Glutamatergic neuron (in vitro differentiated cells): ENCODE measurements at regions not wholly inside any gene's neighbourhood (a gene's known extent, or its start where the extent isn't known, plus 50 kb on each side); places are given as distances from the start of the nearest gene placed in this dataset.

Source experiments
- DNase-seq: peaks from one replicate; pipeline ENCODE4 v3.0.0; 2022
- H3K27ac Mint-ChIP-seq: one replicate; pipeline ENCODE4 v1.8.0; 2020; ENCODE audit warnings: mild to moderate bottlenecking, mixed read lengths, inconsistent platforms; ENCODE audit not compliant: unreplicated experiment
- H3K27me3 Mint-ChIP-seq: one replicate; pipeline ENCODE4 v1.8.0; 2020; ENCODE audit warnings: mild to moderate bottlenecking, moderate library complexity, mixed read lengths, inconsistent platforms; ENCODE audit not compliant: unreplicated experiment
- H3K36me3 Mint-ChIP-seq: one replicate; pipeline ENCODE4 v1.8.0; 2020; ENCODE audit warnings: mild to moderate bottlenecking, mixed read lengths, inconsistent platforms; ENCODE audit not compliant: unreplicated experiment
- H3K4me1 Mint-ChIP-seq: one replicate; pipeline ENCODE4 v1.8.0; 2020; ENCODE audit warnings: mild to moderate bottlenecking, low read depth, mixed read lengths, inconsistent platforms; ENCODE audit not compliant: unreplicated experiment
- H3K4me3 Mint-ChIP-seq: one replicate; pipeline ENCODE4 v1.8.0; 2020; ENCODE audit warnings: mild to moderate bottlenecking, mixed read lengths, inconsistent platforms; ENCODE audit not compliant: unreplicated experiment
- H3K9me3 Mint-ChIP-seq: one replicate; pipeline ENCODE4 v1.8.0; 2020; ENCODE audit warnings: mild to moderate bottlenecking, moderate library complexity, mixed read lengths, inconsistent platforms; ENCODE audit not compliant: unreplicated experiment
- CTCF ChIP-seq: fragments of 200-600 bp; sonication (generic); IDR thresholded peaks from one replicate; pipeline ENCODE4 v1.5.0; 2021; ENCODE audit not compliant: partially characterized antibody, unreplicated experiment

- DNase-seq: no peak
- peaks cover 14% of the 10 kb centered on the region for H3K9me3 Mint-ChIP-seq
- H3K36me3 Mint-ChIP-seq: peaks cover 9% of the 10 kb centered on the region
- no peak overlapping the region for H3K27ac Mint-ChIP-seq
- peaks cover 6% of the 10 kb centered on the region for H3K27me3 Mint-ChIP-seq
- TF ChIP-seq CTCF: no peak
- H3K4me3 Mint-ChIP-seq: no peak overlapping the region
- H3K4me1 Mint-ChIP-seq: no peaks in the 10 kb centered on the region
These were observed 217.0 kb downstream of the AJAP1 start for GRCh38 chr1:4871373-4871772.

- no peak for TF ChIP-seq CTCF
- Mint-ChIP-seq H3K36me3 (peaks cover 9% of the 10 kb centered on the region), H3K9me3 (peaks cover 16% of the 10 kb centered on the region)
These were observed 214.1 kb downstream of the AJAP1 start for GRCh38 chr1:4868521-4868920.

GRCh38 chr1:4856396-4856795, 202.0 kb downstream of the AJAP1 start:
- Mint-ChIP-seq H3K9me3 (peaks cover 12% of the 10 kb centered on the region), H3K27ac (no peak overlapping the region), H3K4me3 (no peak overlapping the region), H3K27me3 (no peaks in the 10 kb centered on the region), H3K36me3 (no peaks in the 10 kb centered on the region), H3K4me1 (no peaks in the 10 kb centered on the region)
- no peak for TF ChIP-seq CTCF
- DNase-seq: no peak

More at GRCh38 chr1:4868521-4868920, 214.1 kb downstream of the AJAP1 start:
- no peak overlapping the region for H3K27ac Mint-ChIP-seq
- H3K4me1 Mint-ChIP-seq: no peaks in the 10 kb centered on the region
- H3K27me3 Mint-ChIP-seq: peaks cover 6% of the 10 kb centered on the region
- DNase-seq: no peak
- no peak overlapping the region for H3K4me3 Mint-ChIP-seq

DNA sequence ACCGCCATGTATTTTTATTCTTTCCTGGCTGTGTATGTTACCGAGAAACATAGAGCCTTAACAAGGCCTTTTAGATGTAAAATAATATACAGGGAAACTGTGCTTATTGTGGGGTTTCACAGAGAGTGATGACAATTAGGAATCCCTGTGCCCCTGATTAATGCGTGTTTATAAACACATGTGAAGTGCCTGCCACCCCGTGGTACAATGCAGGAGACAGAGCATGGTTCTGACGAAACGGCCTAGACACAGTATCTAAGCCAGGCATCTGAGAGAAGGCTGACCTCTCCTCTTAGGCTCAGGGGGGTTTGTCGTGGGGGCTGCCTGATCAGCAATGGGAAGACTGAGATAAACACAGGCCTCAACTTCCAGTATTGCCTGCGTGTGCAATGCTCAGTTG, 200.0 kb downstream of the AJAP1 start:
- Mint-ChIP-seq H3K36me3 (no peaks in the 10 kb centered on the region), H3K4me3 (no peak overlapping the region), H3K4me1 (no peaks in the 10 kb centered on the region), H3K27ac (no peak overlapping the region), H3K9me3 (peaks cover 14% of the 10 kb centered on the region), H3K27me3 (no peaks in the 10 kb centered on the region)
- TF ChIP-seq CTCF: no peak
- no peak for DNase-seq

GRCh38 chr1:4853904-4854303, 199.5 kb downstream of the AJAP1 start:
- H3K27me3 Mint-ChIP-seq: no peaks in the 10 kb centered on the region
- no peaks in the 10 kb centered on the region for H3K36me3 Mint-ChIP-seq
- H3K4me3 Mint-ChIP-seq: no peak overlapping the region
- H3K27ac Mint-ChIP-seq: no peak overlapping the region
- peaks cover 18% of the 10 kb centered on the region for H3K9me3 Mint-ChIP-seq
- no peak for TF ChIP-seq CTCF
- no peak for DNase-seq
- H3K4me1 Mint-ChIP-seq: no peaks in the 10 kb centered on the region
